Skeletal muscle cell (primary cell): ENCODE measurements at regions not wholly inside any gene's neighbourhood (a gene's known extent, or its start where the extent isn't known, plus 50 kb on each side); places are given as distances from the start of the nearest gene placed in this dataset.

Experiments
- DNase-seq: peaks from one replicate; pipeline ENCODE4 v3.0.0-alpha.2; 2010; ENCODE audit warnings: low read depth
- H3K4me3 ChIP-seq: 2 replicates; pipeline ENCODE4 v1.5.1; 2011; ENCODE audit warnings: low read depth, mild to moderate bottlenecking, control low read depth, low read length, moderate library complexity

DNA sequence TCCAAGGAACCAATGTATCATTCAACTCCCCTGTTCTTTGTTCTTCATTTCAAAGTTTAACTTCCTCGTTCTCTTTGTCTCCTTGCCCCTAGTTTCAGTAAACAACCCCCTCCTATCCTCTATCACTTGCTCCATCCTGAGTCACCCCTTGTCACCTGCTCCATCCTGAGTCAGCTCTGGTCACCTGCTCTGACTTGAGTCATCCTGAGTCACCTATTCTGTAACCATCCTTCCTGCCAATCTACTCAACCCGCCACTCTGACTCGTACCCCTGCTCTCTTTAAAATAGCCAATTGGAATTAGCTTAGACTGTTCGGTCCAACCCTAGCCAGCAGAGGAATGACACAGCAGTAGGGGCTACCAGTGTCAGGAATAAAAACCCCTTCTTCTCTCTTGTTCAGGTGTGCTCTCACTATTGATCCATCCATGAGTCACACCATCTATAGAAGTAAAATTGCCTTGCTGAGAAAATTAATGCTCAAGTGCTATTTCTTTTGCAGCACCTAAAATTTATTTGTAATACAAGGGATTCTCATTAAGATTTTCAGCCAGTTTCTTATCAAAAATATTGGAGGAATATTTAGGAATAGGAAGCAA lies 326.8 kb downstream of the AKAIN1 start:
- no peak overlapping the region for H3K4me3 ChIP-seq
- no peak for DNase-seq

- H3K4me3 ChIP-seq, result no peak overlapping the region
- no peak for DNase-seq
These were observed 327.9 kb downstream of the AKAIN1 start for GRCh38 chr18:4869155-4869554.

DNA sequence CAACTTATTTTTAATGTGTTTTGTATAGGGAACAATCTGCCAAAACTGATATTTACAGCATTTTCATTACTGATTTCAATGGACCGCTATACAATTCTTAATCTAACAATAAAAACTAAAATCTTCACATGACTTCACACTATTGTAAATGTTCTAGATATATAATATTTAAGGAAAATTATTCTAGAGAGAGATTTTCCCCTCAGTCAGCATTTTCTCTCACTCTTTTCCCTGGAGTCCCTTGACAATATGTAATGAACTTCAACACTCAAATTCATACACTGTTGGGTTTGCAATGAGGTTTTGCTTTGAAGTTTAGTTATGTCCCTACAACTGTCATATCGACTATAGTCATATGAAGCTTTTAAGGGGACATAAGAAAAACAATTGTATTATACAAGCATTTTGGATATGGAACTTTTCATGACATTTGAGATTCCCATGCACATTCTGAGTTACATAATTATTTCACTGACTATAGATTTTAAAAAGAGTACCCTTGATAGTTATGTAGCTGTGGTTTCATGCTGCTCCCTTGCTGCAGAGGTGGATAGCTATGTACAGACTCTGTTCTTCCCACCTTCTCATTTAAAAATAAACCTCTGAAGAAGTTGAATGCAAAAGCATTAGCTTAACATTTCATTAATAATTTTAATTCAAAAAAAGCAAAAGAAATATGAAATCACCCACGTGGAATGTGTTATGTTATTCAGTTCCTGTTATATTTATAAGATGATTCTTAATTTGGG lies 338.5 kb downstream of the AKAIN1 start:
- no peak for DNase-seq
- H3K4me3 ChIP-seq, result no peak overlapping the region

GRCh38 chr18:4854671-4855070 lies 342.4 kb downstream of the AKAIN1 start:
- DNase-seq, result no peak
- H3K4me3 ChIP-seq, result no peak overlapping the region

GRCh38 chr18:4851301-4851976 lies 345.6 kb downstream of the AKAIN1 start:
- no peak overlapping the region for H3K4me3 ChIP-seq
- no peak for DNase-seq

DNA sequence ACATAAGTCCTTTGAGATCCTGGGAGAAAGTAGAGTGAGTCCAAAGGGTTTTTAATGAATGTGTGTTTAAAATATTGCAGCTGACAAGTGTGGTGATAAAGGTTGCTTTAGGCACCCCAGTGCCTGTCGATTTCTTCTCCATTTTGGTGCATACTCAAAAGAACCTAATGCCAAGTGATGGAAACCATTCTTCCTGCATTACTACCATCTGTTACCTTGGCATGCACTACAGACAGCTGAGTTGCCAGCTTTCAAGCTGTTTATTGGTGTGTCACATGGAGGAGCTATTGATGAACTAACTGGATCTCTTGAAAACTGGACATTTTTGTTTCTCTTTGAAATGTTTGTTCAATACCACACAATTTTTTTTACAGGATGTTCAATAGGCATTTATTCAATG lies 350.0 kb downstream of the AKAIN1 start:
- no peak for DNase-seq
- H3K4me3 ChIP-seq, result no peak overlapping the region

DNA sequence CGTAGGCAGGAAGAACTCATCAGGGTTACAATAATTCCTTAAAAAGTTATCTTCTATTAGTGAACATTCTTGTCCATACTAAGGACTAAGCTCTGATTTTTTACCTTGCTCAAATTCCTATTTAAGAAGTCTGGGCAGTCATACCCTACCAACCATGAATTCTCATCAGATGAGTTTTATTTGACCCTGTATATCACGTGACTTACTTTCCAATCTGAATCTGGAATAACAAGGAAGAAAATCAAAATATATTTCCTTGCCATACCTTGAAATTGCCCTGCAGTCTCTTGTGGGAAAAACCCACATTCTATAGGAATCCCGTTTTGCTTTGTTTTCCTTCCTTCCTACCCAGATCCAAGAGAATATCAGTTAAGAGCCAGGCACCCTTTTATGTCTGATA lies 352.7 kb downstream of the AKAIN1 start:
- no peak overlapping the region for H3K4me3 ChIP-seq
- no peak for DNase-seq

DNA sequence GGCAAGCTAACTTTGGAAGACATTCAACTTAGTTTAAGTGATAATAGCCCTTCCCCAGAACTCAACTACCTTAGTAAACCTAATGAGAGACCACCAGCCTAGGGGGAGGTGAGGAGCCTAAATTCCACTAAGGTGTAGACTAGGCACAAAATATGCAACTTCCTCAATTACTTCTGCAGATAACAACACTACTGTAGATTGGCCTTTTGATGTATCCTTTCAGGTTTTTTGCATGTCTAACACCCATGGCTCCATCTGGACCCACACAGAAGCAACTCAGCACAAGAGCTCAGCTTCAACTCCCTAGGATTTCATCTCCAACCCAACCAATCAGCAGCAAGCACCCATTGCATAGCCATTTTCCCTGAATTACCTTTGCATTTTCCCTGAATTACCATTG lies 353.3 kb downstream of the AKAIN1 start:
- DNase-seq, result no peak
- no peak overlapping the region for H3K4me3 ChIP-seq

- no peak overlapping the region for H3K4me3 ChIP-seq
- DNase-seq, result no peak
These were observed 354.3 kb downstream of the AKAIN1 start for GRCh38 chr18:4842751-4843150.

DNA sequence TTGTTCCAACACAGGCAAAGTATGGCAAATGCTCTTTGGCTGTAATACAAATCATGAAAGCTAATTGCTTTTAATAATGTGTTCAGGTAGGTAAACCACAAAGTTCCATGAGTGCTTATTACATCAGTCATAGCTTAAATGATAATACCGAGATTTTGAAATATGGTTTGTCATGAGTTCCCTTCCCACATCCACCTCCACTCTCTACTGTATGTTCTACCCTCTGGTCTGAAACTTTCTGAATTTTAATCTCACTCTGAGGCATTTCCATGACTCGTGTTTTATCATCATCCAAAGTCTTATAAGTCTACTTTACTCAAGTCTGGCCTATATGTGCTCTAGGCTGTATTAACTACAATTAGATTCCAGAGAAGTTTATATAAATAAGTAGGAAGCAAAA lies 354.8 kb downstream of the AKAIN1 start:
- DNase-seq, result no peak
- no peak overlapping the region for H3K4me3 ChIP-seq

DNA sequence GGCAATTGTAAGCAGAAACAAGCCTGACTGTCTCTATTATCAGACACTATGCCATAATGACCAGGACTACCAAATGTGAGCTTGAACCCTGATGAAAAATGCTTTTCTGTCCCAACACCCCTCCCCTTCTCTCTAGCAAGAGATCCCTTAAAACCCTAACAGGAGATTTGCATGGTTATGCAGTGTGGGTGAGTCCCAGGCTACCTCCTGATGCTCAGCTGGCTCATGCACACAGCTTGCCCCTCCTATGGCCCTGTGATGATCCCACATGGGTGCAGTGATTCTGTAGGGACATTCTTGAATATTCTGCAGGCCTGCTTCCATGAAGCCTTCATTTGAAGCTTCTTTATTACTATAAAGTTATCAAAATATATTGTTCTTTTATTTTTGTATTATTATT lies 357.4 kb downstream of the AKAIN1 start:
- no peak overlapping the region for H3K4me3 ChIP-seq
- DNase-seq, result no peak

DNA sequence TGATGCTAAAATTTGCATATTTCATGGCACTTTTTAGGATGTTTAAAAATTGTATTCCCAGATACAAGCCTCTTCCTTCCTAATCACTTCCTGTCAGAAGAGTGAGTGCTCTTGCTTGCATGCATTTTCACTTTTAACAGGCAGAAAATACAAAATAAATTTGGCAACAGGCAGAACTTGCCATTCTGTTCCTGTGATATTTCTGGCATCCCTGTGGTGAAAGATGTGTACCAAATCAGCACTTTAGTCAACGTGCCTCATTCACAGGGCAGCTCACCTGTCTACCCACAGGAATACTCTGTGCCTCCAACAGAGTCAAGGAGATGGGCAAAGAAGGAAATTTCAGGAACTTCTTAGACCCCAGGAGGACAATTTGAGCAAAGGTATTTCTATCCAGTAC lies 360.9 kb downstream of the AKAIN1 start:
- no peak overlapping the region for H3K4me3 ChIP-seq
- DNase-seq, result no peak

DNA sequence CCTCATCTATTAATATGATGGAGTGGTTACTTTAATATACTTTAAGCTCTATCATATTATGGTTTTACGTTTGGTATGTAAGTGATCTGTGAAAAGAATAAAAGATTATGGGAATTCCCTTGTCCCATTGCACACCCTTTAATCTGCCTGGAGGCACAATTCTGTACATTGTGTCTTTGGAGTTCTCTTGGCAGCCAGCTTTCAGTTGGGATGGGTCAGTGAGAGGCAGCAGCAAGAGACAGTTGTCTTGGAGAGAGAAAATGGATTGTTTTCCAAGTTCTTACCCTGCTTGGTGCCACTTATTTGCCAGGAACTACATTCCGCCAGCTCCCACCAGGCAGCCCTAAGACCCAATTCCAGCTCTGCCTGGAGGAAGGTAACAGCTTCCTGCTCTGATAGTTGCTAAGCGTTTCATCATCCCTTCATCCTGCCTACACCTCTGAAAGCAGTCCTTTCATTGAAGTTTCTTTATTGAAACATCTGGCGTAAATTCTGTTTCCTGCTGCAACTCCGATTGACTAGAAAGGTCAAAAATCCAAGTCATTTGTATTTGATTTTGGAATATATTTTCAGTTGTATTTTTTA lies 365.2 kb downstream of the AKAIN1 start:
- H3K4me3 ChIP-seq, result no peak overlapping the region
- DNase-seq, result no peak

GRCh38 chr18:4831127-4831526 lies 365.9 kb downstream of the AKAIN1 start:
- H3K4me3 ChIP-seq, result no peak overlapping the region

GRCh38 chr18:4823091-4823490 lies 368.0 kb upstream of the DLGAP1 start:
- no peak for DNase-seq
- no peak overlapping the region for H3K4me3 ChIP-seq

More at GRCh38 chr18:4831127-4831526, 365.9 kb downstream of the AKAIN1 start:
- DNase-seq, result no peak

GRCh38 chr18:4821801-4822200 lies 366.7 kb upstream of the DLGAP1 start:
- H3K4me3 ChIP-seq, result no peak overlapping the region
- DNase-seq, result no peak

- H3K4me3 ChIP-seq, result no peak overlapping the region
- DNase-seq, result no peak
These were observed 362.6 kb upstream of the DLGAP1 start for GRCh38 chr18:4817665-4818064.

DNA sequence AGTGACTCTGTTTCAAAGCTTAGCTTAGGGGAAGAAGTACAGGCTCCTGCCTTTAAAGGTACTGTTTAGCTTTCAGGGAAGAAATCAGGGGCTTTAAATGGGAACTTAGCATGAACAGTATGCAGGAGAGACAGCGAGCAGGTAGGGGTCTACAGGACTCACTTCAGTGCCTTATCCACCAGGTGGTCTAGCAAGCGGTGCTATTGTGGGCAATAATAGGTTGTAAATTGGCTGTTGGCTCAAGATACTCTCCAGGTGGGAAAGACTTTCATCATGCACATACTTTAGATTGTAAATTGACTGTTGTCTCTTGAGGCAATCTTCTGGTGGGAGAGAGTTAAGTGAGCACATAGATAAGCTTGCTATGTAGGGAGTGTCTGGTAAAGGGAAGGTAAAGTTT lies 358.6 kb upstream of the DLGAP1 start:
- DNase-seq, result no peak

GRCh38 chr18:4808891-4809290 lies 353.8 kb upstream of the DLGAP1 start:
- no peak overlapping the region for H3K4me3 ChIP-seq
- DNase-seq, result no peak

More for the DNA sequence above, 358.6 kb upstream of the DLGAP1 start:
- H3K4me3 ChIP-seq, result no peak overlapping the region

- H3K4me3 ChIP-seq, result no peak overlapping the region
- no peak for DNase-seq
These were observed 352.6 kb upstream of the DLGAP1 start for GRCh38 chr18:4807604-4808293.
